ENCODE measurements at regions not wholly inside any gene's neighbourhood (a gene's known extent, or its start where the extent isn't known, plus 50 kb on each side); places are given as distances from the start of the nearest gene placed in this dataset.

GRCh38 chr11:96621161-96621560 lies 231.3 kb downstream of the JRKL start:
- H3K4me3 ChIP-seq: no peak overlapping the region
- H3K4me1 ChIP-seq: no peaks in the 10 kb centered on the region
- H3K27ac ChIP-seq: no peak overlapping the region
- H3K27me3 ChIP-seq: no peaks in the 10 kb centered on the region
- TF ChIP-seq POLR2A (IDR thresholded peaks at IDR 0.05) (no peak), CTCF (IDR thresholded peaks at IDR 0.05) (no peak)
- no peaks in the 10 kb centered on the region for H3K36me3 ChIP-seq
- no peak for DNase-seq
- no peaks in the 10 kb centered on the region for H3K9me3 ChIP-seq

GRCh38 chr11:96622026-96622634 lies 232.3 kb downstream of the JRKL start:
- H3K36me3 ChIP-seq: no peaks in the 10 kb centered on the region
- no peak for DNase-seq
- H3K27me3 ChIP-seq: no peaks in the 10 kb centered on the region
- TF ChIP-seq CTCF (IDR thresholded peaks at IDR 0.05): no peak
- no peak for TF ChIP-seq POLR2A (IDR thresholded peaks at IDR 0.05)
- H3K4me3 ChIP-seq: no peak overlapping the region
- no peak overlapping the region for H3K27ac ChIP-seq
- H3K4me1 ChIP-seq: no peaks in the 10 kb centered on the region
- H3K9me3 ChIP-seq: no peaks in the 10 kb centered on the region

- Histone ChIP-seq H3K4me3 (no peak overlapping the region), H3K4me1 (no peaks in the 10 kb centered on the region), H3K27me3 (no peaks in the 10 kb centered on the region), H3K27ac (no peak overlapping the region), H3K36me3 (no peaks in the 10 kb centered on the region), H3K9me3 (no peaks in the 10 kb centered on the region)
- no peak for DNase-seq
- no peak for TF ChIP-seq CTCF (IDR thresholded peaks at IDR 0.05)
- TF ChIP-seq POLR2A (IDR thresholded peaks at IDR 0.05): no peak
Observed at GRCh38 chr11:96624126-96624525, 234.3 kb downstream of the JRKL start.

GRCh38 chr11:96627376-96627775 lies 237.6 kb downstream of the JRKL start:
- DNase-seq: no peak
- Histone ChIP-seq H3K27me3 (no peaks in the 10 kb centered on the region), H3K27ac (no peak overlapping the region), H3K36me3 (no peaks in the 10 kb centered on the region), H3K9me3 (no peaks in the 10 kb centered on the region), H3K4me1 (no peaks in the 10 kb centered on the region), H3K4me3 (no peak overlapping the region)
- TF ChIP-seq POLR2A (IDR thresholded peaks at IDR 0.05) (no peak), CTCF (IDR thresholded peaks at IDR 0.05) (no peak)

GRCh38 chr11:96635655-96636054 lies 245.8 kb downstream of the JRKL start:
- Histone ChIP-seq H3K9me3 (no peaks in the 10 kb centered on the region), H3K36me3 (no peaks in the 10 kb centered on the region), H3K27me3 (no peaks in the 10 kb centered on the region), H3K4me1 (no peaks in the 10 kb centered on the region), H3K4me3 (no peak overlapping the region), H3K27ac (no peak overlapping the region)
- DNase-seq: no peak
- TF ChIP-seq POLR2A (IDR thresholded peaks at IDR 0.05): no peak
- TF ChIP-seq CTCF (IDR thresholded peaks at IDR 0.05): no peak

- TF ChIP-seq CTCF (IDR thresholded peaks at IDR 0.05) (no peak), POLR2A (IDR thresholded peaks at IDR 0.05) (no peak)
- Histone ChIP-seq H3K4me3 (no peak overlapping the region), H3K4me1 (no peaks in the 10 kb centered on the region), H3K27ac (no peak overlapping the region), H3K36me3 (no peaks in the 10 kb centered on the region), H3K27me3 (no peaks in the 10 kb centered on the region), H3K9me3 (no peaks in the 10 kb centered on the region)
- no peak for DNase-seq
Observed at GRCh38 chr11:96641261-96641660, 251.4 kb downstream of the JRKL start.

Data from Peyer's patch (tissue), 4 donors.